ENCODE measurements at regions not wholly inside any gene's neighbourhood (a gene's known extent, or its start where the extent isn't known, plus 50 kb on each side); places are given as distances from the start of the nearest gene placed in this dataset.

DNA sequence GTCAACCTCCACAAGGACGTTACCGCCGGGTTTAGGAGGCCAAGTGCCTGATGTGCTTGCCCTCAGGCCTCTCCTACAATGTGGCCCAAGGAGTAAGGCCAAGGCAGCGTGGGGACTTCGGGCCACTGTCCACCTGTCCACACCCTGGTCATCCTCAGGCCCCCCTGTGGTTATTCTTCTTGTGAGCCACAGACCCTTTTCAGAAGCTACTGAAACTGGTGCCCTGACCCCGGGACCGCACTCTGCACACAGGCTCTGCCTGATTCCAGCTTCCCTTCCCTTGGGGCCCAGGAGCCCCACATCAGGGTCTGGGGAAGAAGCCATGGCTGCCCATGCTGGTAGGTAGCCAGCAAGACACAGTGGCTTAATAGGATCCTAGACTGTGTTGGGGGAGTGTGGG lies 128.8 kb downstream of the OLFM1 start:
- in situ Hi-C loops (cut with MboI; ENCODE audit: low sequenced_read_pairs in 4 of 4) (no loop called here), intact Hi-C loops (cut with DNase I; ENCODE audit: low total_unique reads) (no loop called here)
- H3K9me3 ChIP-seq = peaks cover 0 to 2% (median 0%) of the 10 kb centered on the region in 3 donors
- H3K36me3 ChIP-seq = no peaks in the 10 kb centered on the region
- DNase-seq = no peak
- H3K4me3 ChIP-seq = no peak overlapping the region
- TF ChIP-seq, protein P1, sequence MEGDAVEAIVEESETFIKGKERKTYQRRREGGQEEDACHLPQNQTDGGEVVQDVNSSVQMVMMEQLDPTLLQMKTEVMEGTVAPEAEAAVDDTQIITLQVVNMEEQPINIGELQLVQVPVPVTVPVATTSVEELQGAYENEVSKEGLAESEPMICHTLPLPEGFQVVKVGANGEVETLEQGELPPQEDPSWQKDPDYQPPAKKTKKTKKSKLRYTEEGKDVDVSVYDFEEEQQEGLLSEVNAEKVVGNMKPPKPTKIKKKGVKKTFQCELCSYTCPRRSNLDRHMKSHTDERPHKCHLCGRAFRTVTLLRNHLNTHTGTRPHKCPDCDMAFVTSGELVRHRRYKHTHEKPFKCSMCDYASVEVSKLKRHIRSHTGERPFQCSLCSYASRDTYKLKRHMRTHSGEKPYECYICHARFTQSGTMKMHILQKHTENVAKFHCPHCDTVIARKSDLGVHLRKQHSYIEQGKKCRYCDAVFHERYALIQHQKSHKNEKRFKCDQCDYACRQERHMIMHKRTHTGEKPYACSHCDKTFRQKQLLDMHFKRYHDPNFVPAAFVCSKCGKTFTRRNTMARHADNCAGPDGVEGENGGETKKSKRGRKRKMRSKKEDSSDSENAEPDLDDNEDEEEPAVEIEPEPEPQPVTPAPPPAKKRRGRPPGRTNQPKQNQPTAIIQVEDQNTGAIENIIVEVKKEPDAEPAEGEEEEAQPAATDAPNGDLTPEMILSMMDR (IDR thresholded peaks at IDR 0.05 in 4 of 5, conservative IDR thresholded peaks at IDR 0.05 in 1 of 5) = no peak
- TF ChIP-seq POLR2A (IDR thresholded peaks at IDR 0.05) = no peak
- H3K27me3 ChIP-seq = peaks cover 31 to 53% (median 41%) of the 10 kb centered on the region in 3 donors
- H3K27ac ChIP-seq = no peak overlapping the region
- no peak for ATAC-seq
- no peaks in the 10 kb centered on the region for H3K4me1 ChIP-seq

DNA sequence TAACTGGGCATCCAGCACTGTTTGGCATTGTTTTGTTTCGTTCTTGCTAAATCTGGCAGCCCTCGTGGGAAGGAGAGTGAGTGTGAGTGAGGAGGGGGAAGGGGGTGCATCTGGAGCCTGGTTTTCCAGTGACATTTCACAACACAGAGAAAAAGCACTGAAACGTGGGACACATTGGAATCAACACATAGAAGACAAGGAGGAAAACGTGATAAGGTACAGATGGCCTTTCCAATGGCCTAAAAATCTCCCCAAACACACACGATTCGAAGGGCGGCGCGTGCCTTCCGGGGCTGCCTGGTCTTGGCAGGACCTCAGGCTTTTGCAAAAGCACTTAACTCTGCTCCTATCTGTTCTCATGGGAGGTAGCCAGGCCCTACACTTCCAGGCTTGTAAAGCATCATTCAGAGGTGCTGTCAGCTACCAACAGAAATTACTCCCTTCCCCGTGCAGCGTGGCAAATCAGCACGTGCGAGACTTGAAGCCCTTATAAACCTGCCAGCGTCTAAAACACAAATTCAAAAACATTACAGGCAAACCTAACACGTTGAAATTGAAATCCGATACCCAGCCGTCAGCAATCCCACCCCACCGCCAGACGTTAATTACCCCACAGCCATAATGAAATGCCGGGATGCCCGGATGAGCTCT lies 129.4 kb downstream of the OLFM1 start:
- TF ChIP-seq, protein P1 (IDR thresholded peaks at IDR 0.05 in 4 of 5, conservative IDR thresholded peaks at IDR 0.05 in 1 of 5) = no peak
- TF ChIP-seq POLR2A (IDR thresholded peaks at IDR 0.05) = no peak
- Histone ChIP-seq H3K36me3 (no peaks in the 10 kb centered on the region), H3K27ac (no peak overlapping the region), H3K4me3 (no peak overlapping the region), H3K9me3 (no peaks in the 10 kb centered on the region), H3K4me1 (no peaks in the 10 kb centered on the region), H3K27me3 (peaks cover 32 to 53% (median 39%) of the 10 kb centered on the region in 3 donors)
- intact Hi-C loops (cut with DNase I; ENCODE audit: low total_unique reads) = no loop called here
- no peak for DNase-seq
- in situ Hi-C loops (cut with MboI; ENCODE audit: low sequenced_read_pairs in 4 of 4) = no loop called here
- no peak for ATAC-seq

DNA sequence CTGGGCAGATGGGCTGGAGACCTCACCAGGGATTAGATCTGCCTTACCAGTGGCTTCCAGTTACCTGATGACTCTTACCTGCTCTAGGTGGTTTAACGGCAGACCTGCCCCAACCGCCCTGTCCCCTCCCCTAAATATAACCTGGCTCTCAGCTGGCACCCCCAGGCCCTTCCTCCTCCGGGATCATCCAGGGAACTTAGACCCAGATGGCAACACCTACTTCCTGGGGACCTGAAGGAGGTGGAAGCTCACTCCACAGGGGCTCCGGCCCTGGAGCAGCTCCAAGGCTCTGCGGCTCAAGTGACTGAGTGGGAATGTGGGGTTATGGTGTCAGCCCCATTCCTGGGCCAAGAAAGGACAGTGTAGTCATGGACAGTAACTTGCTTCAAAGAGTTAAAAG lies 130.4 kb downstream of the OLFM1 start:
- Histone ChIP-seq H3K27ac (no peak overlapping the region), H3K4me1 (no peaks in the 10 kb centered on the region), H3K4me3 (no peak overlapping the region), H3K27me3 (peaks cover 36 to 53% (median 37%) of the 10 kb centered on the region in 3 donors), H3K9me3 (no peaks in the 10 kb centered on the region), H3K36me3 (no peaks in the 10 kb centered on the region)
- ATAC-seq (no peak), DNase-seq (no peak)
- in situ Hi-C loops (cut with MboI; ENCODE audit: low sequenced_read_pairs in 4 of 4) = no loop called here
- intact Hi-C loops (cut with DNase I; ENCODE audit: low total_unique reads) = no loop called here
- TF ChIP-seq POLR2A (IDR thresholded peaks at IDR 0.05) = no peak

DNA sequence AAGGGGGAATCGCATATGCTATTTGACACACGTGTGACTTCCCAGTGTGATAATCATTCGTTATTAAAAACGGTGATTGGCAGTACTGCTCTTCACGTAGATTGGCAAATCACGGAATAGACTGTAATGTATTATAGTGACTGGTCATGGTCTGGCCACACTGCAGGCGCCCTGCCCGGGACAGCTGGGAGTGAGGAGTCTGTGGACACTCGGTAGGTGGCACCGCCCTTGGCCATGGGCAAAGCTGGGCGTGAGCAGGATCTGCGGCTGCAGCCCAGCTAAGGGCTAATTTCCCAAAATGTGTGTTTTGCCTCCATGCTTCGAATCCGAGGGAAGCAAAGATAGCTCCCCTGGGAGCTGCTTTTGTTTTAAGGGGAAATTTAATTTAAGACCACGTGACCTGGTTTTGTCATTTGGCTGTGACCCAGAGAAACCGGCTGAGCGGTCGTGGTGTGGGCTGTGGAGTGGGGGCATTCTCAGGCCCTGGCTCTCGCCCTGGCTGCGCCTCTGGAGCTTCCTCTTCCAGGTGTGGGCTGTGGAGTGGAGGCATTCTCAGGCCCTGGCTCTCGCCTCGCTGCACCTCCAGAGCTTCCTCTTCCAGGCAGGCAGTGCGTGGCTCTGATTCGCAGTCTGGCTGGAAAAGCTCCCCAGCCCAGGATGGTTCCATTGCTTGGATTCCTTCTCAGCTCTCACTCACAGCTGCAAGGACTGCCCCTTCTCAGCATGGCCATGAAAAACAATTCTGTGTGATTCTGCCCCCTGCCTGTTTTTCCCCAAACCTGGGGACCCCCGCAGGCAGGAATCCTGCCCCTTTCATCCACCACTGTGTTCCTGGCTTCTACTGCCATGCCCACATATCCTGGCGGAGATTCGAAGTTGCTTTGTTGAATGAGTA lies 131.1 kb downstream of the OLFM1 start:
- Histone ChIP-seq H3K9me3 (no peaks in the 10 kb centered on the region), H3K4me1 (no peaks in the 10 kb centered on the region), H3K36me3 (no peaks in the 10 kb centered on the region), H3K27me3 (peaks cover 35 to 50% (median 36%) of the 10 kb centered on the region in 3 donors), H3K4me3 (no peak overlapping the region), H3K27ac (no peak overlapping the region)
- intact Hi-C loops (cut with DNase I; ENCODE audit: low total_unique reads) (no loop called here), in situ Hi-C loops (cut with MboI; ENCODE audit: low sequenced_read_pairs in 4 of 4) (no loop called here)
- no peak for DNase-seq
- TF ChIP-seq, protein P1 (IDR thresholded peaks at IDR 0.05 in 4 of 5, conservative IDR thresholded peaks at IDR 0.05 in 1 of 5) = no peak
- TF ChIP-seq POLR2A (IDR thresholded peaks at IDR 0.05) = no peak
- no peak for ATAC-seq

Data from gastrocnemius medialis (tissue), 4 donors.